HT1080 (cell line): ENCODE measurements at regions not wholly inside any gene's neighbourhood (a gene's known extent, or its start where the extent isn't known, plus 50 kb on each side); places are given as distances from the start of the nearest gene placed in this dataset.

ENCODE experiments used
- DNase-seq: peaks from one replicate; pipeline ENCODE4 v3.0.0-alpha.2; 2015; ENCODE audit warnings: low read depth

DNA sequence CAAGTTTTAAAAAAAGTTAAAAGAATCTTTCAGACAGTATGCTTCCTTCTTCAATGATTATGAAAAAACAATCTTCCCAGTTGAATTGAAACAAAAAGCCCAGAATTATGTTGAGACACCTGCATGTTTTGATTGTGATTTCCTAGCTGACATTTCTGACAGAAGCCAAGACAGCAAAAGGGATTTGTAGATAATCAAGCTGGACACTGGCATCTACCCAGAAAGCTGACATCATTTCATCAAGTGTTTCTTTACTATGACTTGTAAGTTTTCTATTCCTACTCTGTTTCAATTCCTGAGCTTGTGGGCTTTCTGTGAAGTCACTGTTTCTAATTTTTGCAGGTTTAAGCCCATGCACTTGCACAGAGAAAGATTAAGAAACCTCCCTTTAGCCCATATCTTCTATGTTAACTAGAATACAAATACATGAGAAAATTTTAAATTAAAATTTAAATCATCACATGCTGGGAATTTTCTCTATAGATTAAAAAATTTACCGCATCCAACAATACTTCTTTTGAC lies 82.9 kb upstream of the CCDC85A start:
- no peak for DNase-seq

DNA sequence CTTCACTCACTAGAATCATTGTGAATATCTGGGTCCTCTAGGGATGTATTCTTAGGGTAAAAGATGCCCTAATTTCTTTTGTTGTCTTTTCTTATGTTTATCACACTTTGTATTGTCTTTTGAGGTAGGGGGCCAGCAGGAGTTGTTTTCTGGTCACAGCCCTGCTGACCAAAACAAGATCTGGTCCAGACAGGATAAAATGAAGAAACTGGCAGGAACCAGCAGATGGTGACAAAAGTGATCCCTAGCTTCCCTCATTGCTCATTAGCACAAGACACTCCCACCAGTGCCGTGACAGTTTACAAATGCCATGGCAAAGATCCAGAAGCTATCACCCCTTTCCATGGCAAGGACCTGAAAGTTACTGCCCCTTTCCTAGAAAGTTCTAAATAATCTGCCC lies 81.7 kb upstream of the CCDC85A start:
- no peak for DNase-seq

DNA sequence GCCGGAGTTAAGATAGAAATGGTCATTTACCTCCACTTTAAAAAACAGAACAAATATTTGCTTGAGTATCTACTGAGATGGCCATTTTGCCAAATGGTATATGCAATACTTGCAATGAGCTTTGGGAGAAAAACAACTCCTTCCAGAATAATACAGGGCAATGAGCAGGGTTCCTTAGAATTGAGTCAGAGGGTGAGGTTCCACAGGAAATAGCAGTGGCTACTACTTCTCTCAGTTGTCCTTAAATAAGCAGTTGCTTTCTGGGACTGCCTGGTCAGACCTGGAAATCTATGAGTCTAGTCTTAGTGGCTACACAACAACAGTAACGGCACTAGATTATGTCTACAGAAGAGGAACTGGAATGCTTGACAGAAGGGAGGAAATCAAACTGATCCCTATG lies 80.9 kb upstream of the CCDC85A start:
- peak; percentile 59 for DNase-seq

DNA sequence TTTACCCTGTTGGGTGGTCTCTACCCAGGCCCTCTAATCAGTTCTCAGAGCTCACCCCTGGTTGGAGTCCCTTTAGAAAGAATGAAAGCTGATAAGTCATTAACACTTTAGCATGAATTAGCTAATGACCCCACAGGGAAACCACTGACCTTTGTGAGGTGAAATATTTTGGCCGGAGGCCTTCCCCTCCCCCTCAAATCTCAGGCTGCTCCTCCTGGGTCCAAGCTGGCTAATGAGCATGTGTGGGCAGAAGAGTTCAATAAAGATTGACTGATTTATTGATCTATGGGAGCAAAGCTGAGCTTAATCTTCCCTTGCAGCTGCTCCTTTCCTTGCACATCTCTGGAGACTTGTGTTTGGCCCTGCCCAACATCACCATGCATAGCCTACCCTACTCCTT lies 78.8 kb upstream of the CCDC85A start:
- DNase-seq: no peak

DNA sequence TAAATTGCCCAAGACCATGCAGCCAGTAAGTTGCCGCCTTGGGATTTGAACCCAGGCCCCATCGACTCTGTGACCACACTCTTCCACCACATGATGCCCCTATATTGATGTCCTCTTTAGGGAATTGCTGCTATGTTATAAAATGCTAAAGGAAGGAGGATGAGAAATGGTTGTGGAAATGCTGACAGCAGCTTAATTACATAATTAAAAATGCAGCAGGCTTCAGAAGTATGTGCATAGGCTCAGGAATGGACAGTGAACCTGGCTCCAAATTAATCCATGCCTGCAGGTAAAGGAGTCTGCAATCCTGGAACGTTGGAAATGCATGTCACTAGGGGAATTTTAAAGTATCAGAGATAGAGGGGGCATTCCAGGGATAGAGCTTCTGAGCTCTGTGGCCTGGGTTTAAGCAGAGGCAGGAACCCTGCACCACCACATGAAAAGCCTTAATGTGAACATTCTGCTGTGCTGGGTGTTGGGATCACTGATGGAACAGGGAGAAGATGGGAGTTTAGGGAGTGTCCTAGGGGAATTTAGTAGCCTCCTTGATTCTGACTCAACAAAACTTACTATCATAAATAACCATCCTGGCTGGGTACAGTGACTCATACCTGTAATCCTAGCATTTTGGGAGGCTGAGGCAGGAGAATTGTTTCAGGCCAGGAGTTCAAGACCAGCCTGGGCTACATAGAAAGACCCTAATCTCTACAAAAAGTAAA lies 76.1 kb upstream of the CCDC85A start:
- DNase-seq: peak; percentile 11

DNA sequence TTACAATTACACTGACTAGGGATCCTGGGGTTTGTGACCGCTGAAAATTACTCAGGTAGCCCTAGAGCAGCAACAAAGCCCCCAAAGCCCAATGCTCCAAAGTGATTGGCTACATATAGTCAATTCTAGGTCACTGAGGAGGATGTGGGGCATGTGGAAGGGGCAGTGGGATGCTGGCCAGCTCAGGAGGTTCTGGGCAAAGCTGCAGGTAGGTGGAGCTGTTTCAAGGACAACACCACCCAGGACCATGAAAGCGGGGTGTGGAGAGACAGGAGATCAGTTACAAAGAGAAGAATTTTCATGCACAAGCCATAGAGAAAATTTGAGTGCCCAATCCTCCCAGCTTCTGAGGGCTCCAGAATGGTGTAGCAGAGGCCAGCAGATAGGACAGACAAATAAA lies 75.0 kb upstream of the CCDC85A start:
- no peak for DNase-seq

DNA sequence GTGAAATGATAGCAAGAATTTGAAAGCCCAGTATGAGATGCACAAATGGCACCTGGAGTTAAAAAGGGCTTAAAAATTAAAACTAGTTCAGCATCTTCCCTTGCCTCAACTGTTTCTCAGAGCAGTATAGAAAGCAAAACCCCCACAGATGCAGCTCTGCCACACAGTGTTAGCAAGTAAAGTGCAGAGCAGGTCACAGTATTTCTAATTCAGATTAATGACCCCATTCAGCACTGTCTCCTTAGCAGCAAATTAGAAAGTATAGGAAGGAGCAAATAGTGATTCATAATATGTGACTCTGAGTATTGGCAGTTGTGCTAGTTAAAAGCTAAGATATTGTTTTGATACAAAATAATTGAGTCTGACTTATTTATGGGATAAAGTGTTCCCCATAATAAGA lies 73.8 kb upstream of the CCDC85A start:
- DNase-seq: no peak

DNA sequence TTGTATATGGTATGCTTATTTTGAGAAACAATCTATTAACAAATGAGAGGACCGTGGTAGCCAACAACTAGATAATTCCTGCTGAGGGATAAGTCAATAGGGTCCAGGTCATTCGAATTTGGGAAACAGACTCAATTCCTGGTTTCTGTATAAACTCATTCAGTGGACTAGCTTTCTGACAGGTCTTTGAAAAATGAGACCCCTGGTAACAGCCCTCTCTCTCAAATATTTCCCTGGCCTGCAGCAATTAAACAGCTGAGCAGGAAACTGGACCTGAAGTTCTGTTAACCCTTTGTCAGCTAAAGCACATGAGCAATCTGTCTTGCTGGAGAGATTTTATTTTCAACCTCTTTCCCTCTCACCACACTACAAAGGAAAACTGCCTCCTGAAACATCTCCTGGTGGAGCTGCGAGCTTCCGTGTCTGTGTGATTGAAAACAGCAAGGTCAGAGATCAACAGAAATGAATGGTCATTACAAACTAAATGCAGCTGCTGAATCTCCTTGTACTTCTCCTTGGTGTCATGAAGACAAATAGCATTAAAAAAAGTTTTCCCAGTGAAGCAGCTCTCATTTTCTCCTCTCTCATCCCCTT lies 70.3 kb upstream of the CCDC85A start:
- DNase-seq: no peak

DNA sequence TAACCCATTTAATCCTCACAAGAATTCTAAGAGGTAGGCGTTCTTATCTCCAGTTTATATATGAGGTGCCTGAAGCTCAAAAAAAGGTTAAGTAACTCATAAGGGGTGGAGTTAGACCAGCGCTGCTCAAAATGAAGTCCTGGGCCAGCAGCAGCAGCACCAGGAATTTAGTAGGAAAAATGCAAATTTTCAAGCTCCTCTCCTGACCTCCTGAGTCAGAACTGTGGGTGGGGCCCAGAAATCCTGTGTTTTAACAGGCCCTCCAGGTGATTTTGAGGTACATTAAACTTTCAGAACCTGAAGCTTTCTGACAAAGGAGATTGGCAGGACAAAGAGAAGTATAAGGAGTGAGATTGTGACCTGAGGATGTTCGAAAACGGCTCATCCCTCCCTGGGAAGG lies 66.0 kb upstream of the CCDC85A start:
- DNase-seq: no peak

DNA sequence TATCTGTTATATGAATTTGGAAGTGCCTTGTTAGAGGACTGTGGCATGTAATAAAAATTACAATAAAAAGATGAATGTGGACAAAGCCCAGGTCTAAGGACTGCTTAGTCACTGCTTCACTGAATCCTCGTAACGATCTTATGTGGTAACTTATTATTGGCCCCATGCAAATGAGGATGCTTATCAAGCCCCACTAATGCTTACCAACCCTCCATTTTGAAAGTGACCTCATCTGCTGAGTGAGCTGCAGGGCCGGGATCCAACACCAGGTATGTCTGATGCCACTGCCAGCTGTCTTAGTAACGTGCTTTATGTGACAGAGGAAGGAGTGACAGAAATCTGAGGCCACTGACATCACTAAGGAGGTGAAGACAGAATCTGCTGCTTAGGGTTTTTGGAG lies 65.3 kb upstream of the CCDC85A start:
- no peak for DNase-seq

DNA sequence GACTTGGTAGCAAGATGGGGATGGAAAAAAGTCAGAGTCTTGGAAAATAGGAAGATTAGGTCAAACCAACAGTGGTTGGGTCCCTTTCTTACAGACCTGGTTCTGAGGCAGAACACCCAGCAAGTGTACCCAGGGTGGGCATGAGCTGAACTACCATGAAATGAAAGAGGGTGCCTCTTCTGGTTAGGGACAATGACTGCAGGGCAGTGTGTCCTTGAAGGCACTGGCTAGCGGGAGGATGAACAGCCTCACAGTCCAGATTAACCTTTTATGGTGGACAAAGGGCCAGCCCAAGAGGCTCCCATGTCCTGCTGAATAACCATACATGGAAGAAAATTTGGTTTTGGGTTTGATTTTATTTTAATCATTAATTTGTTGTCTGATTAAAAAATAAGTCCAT lies 61.8 kb upstream of the CCDC85A start:
- DNase-seq: no peak

DNA sequence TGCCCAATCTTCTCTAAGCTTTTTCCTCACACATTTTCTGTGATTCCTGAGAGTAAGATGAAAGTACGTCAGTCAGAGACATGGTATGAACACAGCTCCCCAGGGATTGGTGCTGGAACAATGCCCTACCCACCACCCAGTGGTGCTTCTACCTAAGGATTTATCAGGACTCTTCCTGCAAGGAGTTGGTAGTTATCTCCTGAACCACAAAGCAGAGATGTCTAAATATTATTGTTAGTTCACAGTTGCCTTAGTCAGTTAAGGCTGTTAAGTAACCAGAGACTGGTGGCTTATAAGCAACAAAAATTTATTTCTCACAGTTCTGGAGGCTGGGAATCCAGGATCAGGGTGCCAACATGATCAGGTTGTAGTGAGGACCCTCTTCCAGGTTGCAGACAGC lies 60.3 kb upstream of the CCDC85A start:
- no peak for DNase-seq

DNA sequence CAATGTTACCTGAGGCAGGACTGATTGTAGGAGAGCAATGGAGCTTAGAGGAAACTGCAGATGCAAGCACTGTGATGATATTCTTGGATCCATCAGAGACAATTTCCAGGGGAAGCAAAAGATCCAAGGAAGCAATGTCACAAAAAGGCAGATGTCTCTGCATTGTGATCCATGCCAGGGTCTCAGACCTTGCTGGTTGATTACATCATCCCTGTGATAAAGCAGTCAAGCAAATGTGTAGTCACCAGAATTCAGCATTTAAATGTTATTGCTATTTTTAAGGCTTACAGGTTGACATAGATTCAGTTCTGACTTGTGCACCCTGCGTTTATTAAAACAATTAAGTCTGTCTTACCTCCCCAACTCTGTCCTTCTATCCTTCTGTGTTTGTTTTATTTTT lies 56.8 kb upstream of the CCDC85A start:
- DNase-seq: no peak

DNA sequence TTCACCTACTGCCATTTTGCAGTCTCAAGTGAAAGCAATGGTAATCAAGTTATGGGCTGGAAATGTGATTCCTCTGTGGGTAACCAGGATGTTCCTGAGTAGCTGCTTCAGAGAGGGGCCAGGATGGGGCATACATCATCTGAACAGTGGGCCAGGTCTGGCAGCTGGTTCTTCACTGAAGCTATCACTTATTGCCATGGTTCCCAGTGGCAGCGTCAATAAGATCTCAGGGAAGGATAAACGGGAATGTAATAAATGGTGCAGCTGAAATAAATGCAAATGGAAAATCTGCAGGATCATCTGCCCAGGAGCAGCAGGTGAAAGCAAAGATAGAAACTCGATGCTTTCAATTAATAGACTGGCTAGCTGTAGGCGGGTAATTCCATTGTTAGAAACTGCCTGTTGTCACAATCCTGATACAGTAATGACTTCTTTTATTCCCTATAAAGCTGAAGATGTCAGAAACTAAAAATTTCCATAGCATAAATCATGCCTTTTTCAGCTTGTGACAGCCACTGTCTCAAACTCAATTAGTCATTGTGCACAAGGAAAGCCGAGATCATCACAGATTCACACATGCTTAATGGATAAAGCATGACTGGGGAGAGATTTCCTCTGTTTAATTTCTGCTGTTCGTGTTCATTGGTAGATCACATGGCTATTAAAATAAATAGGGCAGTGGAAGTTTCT lies 56.2 kb upstream of the CCDC85A start:
- no peak for DNase-seq

DNA sequence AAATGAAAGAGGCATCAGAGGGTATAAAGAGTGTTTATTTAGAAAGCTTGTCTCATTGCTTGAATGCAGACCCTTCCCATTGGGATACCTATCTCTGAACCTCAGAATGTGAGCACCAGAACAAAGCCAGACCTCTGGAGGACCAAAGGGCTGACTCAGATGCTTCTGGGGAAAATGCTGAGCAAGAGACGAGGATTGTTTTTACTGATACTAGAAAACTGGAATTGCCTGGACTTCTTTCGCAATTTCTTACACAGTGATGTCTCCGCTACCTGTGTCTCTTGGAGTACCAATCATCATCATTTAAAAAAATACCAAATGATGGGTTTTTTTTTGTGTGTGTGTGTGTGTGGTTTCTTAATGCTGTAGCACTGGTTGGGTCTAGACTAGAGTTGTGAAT lies 55.6 kb upstream of the CCDC85A start:
- no peak for DNase-seq

DNA sequence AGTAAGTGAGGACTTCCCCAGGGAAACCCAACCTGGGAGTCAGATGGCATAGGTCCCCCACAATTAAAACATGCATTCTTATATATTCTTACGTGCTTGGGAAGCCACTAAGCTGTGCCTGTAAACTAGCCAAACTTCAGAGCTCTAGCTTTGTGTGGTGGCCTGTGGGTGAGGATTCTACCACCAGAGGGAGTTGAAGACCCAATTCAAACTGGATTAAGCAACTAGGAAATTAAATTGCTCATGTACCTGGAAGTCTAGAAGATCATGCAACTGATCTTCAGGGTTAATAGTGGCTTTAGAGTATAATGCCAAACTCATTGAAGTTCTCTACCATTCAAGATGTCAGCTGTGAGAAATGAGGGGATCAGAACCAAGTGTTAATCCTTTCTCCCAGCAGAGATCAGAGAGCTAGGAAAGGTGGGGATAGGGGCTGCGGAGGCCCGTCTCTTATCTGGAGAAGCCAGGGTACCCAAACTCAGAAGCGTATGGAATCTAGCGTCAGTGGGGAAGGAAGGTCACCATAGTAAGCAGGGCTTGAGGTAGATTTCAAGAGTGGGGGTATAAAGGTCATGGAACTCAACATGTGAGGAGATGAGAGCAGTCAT lies 53.2 kb upstream of the CCDC85A start:
- peak; percentile 38 for DNase-seq

DNA sequence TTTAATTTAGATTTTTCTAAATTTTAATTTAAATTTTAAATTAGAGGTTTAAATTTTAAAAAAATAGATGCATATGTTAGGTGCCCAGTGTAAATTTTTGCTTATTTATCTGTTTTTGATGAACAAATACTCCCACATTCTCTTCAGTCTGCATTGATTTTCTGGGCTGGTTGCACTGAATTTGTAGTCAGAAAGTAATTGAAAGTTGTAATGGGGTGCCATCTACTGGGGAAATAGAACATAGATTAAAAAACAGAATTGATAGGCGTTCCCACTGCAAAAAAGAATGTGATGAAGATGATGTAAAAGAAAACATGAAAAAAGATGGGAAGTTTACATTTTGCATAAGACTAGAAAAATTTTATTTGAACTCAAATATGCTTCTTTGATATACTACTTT lies 51.7 kb upstream of the CCDC85A start:
- peak; percentile 46 for DNase-seq

DNA sequence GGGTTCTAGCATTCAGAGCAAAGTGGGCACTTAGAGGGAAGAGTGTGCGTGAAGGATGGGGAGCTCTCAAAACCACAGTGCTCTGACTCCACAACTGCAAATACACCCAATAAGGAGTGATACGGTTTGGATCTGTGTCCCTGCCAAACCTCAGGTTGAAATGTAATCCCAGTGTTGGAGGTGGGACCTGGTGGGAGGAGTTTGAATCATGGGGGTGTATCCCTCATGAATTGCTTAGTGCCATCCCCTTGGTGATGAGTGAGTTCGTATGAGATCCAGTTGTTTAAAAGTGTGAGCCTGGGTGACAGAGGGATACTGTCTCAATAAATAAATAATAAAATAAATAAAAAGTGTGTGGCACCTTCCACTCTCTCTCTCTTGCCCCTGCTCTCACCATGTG lies 50.3 kb upstream of the CCDC85A start:
- DNase-seq: no peak

DNA sequence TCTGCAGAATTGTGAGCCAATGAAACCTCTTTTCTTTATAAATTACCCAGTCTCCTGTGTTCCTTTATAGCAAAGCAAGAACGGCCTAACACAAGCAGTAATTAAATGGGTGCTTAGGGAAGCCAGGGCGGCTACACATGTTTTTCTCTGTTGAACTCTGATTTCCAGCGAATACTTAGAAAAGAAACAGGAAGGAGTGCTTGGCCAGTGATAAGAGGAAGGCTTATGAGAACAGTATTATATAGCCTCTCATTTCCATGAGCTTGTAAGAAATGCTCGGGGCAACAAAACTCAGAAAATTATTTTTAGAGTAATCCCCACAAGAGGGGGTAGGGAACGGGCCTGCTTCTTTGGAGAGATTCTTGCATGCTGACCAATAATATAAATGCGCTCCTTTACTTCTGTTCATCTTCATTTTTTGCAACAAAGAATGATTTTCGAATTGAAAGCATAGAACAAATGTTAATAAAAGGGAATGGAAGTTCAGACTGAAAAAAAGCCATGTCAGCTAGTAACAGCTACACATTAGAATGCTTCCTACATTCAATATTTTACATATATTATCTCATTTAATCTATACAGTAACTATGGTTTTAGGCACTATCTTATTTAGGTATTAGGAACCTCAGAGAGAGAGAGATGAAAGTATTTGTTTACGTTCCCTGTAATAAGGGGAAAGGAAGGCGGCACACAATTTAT lies 49.7 kb upstream of the CCDC85A start:
- DNase-seq: no peak
